HepG2 (cell line): ENCODE measurements at regions not wholly inside any gene's neighbourhood (a gene's known extent, or its start where the extent isn't known, plus 50 kb on each side); places are given as distances from the start of the nearest gene placed in this dataset.

Experiments used
- ATAC-seq: fragments of 200-7000 bp; cut with Tn5 transposase; 3 replicates; pipeline ENCODE4 v1.9.1; 2020; ENCODE audit warnings: mild to moderate bottlenecking, moderate library complexity
- BruUV-seq: library from RNA; stranded (reverse); fragments of 400-500 nt; replicated peaks from 2 replicates; lab custom pipeline; 2021; lab: Mats Ljungman, UMichigan
- CTCF ChIA-PET: fragments of 300-600 bp; formaldehyde crosslinking; extraction: SDS; loops from one replicate; lab custom pipeline; 2021; ENCODE audit warnings: low total read pairs, inconsistent platforms, low intra/inter-chr PET ratio; lab: Yijun Ruan, JAX
- POLR2A ChIA-PET: fragments of 350-600 bp; sonication (Branson Sonifier 250); formaldehyde crosslinking; loops from one replicate; lab custom pipeline; 2020; ENCODE audit warnings: antibody characterized with exemption, inconsistent platforms; lab: Yijun Ruan, JAX
- DNase-seq: peaks from one replicate; pipeline ENCODE4 v3.0.0-alpha.2; 2015; ENCODE audit warnings: low spot score
- FAIRE-seq: peaks from 3 replicates; lab custom pipeline; 2011; peaks lifted over from hg19 to GRCh38; lab: Jason Lieb, UNC
- H2AFZ ChIP-seq: one replicate; pipeline ENCODE4 v1.6.1; 2011; ENCODE audit warnings: low read length, inconsistent platforms
- H3K27ac ChIP-seq: fragments of 300-600 bp; 3 replicates; pipeline ENCODE4 v1.8.0; 2011; ENCODE audit warnings: mixed run types, mild to moderate bottlenecking, mixed read lengths, low read length, inconsistent platforms; ENCODE audit not compliant: insufficient read depth; ENCODE audit errors: extremely low read length
- H3K27me3 ChIP-seq, 2 experiments: fragments of 200-600 bp in 1 of 2; 2 replicates in 1 of 2; 3 replicates in 1 of 2; pipeline versions ENCODE4 v1.6.0 to v1.8.0; 2011; ENCODE audit warnings: low read length in 2 of 2, mild to moderate bottlenecking in 2 of 2, moderate library complexity in 2 of 2, inconsistent platforms in 1 of 2; ENCODE audit not compliant: insufficient read depth in 2 of 2, control insufficient read depth in 1 of 2
- H3K36me3 ChIP-seq, 2 experiments: fragments of 200-600 bp in 1 of 2; replicated peaks in 1 of 2; 2 replicates in 1 of 2; 3 replicates in 1 of 2; pipeline versions ENCODE4 v1.5.1 to v1.8.0; 2011; ENCODE audit warnings: low read length in 2 of 2, inconsistent platforms in 1 of 2; ENCODE audit not compliant: insufficient read depth in 2 of 2, control insufficient read depth in 1 of 2
- H3K4me1 ChIP-seq: 2 replicates; pipeline ENCODE4 v1.5.1; 2012; ENCODE audit warnings: low read length, inconsistent platforms; ENCODE audit not compliant: insufficient read depth
- H3K4me2 ChIP-seq: 2 replicates; pipeline ENCODE4 v1.6.0; 2011; ENCODE audit warnings: low read depth, low read length, inconsistent platforms
- H3K4me3 ChIP-seq, 3 experiments: fragments of 200-600 bp in 1 of 3; sonication (generic), shearing (Covaris generic) in 1 of 3; replicated peaks in 1 of 3; 2 replicates each; pipeline ENCODE4 v1.5.1; 2011 to 2016; ENCODE audit warnings: low read length in 3 of 3, inconsistent platforms in 2 of 3, low read depth in 2 of 3, mild to moderate bottlenecking in 2 of 3, control low read depth in 1 of 3, mixed read lengths in 1 of 3; ENCODE audit not compliant: insufficient read depth in 1 of 3
- H3K79me2 ChIP-seq: one replicate; pipeline ENCODE4 v1.6.1; 2011; ENCODE audit warnings: low read length, inconsistent platforms; ENCODE audit not compliant: insufficient read depth
- H3K9ac ChIP-seq: 2 replicates; pipeline ENCODE4 v1.6.0; 2011; ENCODE audit warnings: mild to moderate bottlenecking, low read depth, low read length, inconsistent platforms; ENCODE audit not compliant: insufficient read depth
- H3K9me3 ChIP-seq: 2 replicates; pipeline ENCODE4 v1.5.1; 2012; ENCODE audit warnings: mild to moderate bottlenecking, low read length
- H4K20me1 ChIP-seq: 2 replicates; pipeline ENCODE4 v1.6.0; 2011; ENCODE audit warnings: inconsistent platforms, mild to moderate bottlenecking, low read length, moderate library complexity; ENCODE audit not compliant: insufficient read depth
- KIAA2018 ChIP-seq: sonication (generic); formaldehyde crosslinking; IDR thresholded peaks from 2 replicates; pipeline ENCODE4 v1.5.0; 2020; ENCODE audit warnings: mild to moderate bottlenecking, missing genetic modification reagents, borderline replicate concordance
- ZNF569 ChIP-seq: sonication (generic); formaldehyde crosslinking; IDR thresholded peaks from 2 replicates; pipeline ENCODE4 v1.5.0; 2020; ENCODE audit warnings: mild to moderate bottlenecking, missing genetic modification reagents, moderate library complexity, borderline replicate concordance
- ZSCAN22 ChIP-seq: sonication (generic); formaldehyde crosslinking; IDR thresholded peaks from 2 replicates; pipeline ENCODE4 v1.4.0; 2020; ENCODE audit warnings: mild to moderate bottlenecking, missing genetic modification reagents
- WGBS: methylation state at CpG from one replicate; pipeline ENCODE4 v1.1.6; 2017; ENCODE audit warnings: low lambda C conversion rate; 5-methylcytosine and 5-hydroxymethylcytosine counted together
- in situ Hi-C: cut with HindIII; loops from 2 replicates; pipeline ENCODE4 v1.10.0; 2017; ENCODE audit warnings: low pct_unique_long_range_greater_than_20kb; ENCODE audit not compliant: extremely low pct_ligation_motif_present
- intact Hi-C: fragments of 100-400 bp; cut with micrococcal nuclease; formaldehyde crosslinking; loops from one replicate; pipeline ENCODE4 v1.10.0; 2022; ENCODE audit not compliant: unreplicated experiment
- TF ChIP-seq, protein P1 (sequence below): sonication (generic); formaldehyde crosslinking; conservative IDR thresholded peaks from 2 replicates; pipeline ENCODE4 v1.5.0; 2020; ENCODE audit warnings: missing genetic modification reagents
- TF ChIP-seq, protein P2 (sequence below): sonication (generic); formaldehyde crosslinking; IDR thresholded peaks from 2 replicates; pipeline ENCODE4 v1.4.0; 2020; ENCODE audit warnings: mild to moderate bottlenecking, missing genetic modification reagents
- TF ChIP-seq, protein P3 (sequence below): sonication (generic); formaldehyde crosslinking; IDR thresholded peaks from 2 replicates; pipeline ENCODE4 v1.4.0; 2020; ENCODE audit warnings: missing genetic modification reagents, borderline replicate concordance

- no peaks in the 10 kb centered on the region for H3K79me2 ChIP-seq
- H3K36me3 ChIP-seq = no peaks in the 10 kb centered on the region
- H2AFZ ChIP-seq = no peak overlapping the region
- WGBS = 2% methylated on average over 3 of the region's 3 CpGs
- H4K20me1 ChIP-seq = no peaks in the 10 kb centered on the region
- H3K27ac ChIP-seq = no peak overlapping the region
- no TSS peak for BruUV-seq
- CTCF ChIA-PET = no interaction called here
- no peaks in the 10 kb centered on the region for H3K27me3 ChIP-seq
- intact Hi-C loops = no loop called here
- no peak overlapping the region for H3K9ac ChIP-seq
- H3K9me3 ChIP-seq = peaks cover 59% of the 10 kb centered on the region
- no peak overlapping the region for H3K4me2 ChIP-seq
- FAIRE-seq (no peak), DNase-seq (no peak), ATAC-seq (no peak)
- H3K4me1 ChIP-seq = no peaks in the 10 kb centered on the region
- POLR2A ChIA-PET = no interaction called here
- in situ Hi-C loops = no loop called here
- no peak overlapping the region for H3K4me3 ChIP-seq
- TF ChIP-seq, protein P1, sequence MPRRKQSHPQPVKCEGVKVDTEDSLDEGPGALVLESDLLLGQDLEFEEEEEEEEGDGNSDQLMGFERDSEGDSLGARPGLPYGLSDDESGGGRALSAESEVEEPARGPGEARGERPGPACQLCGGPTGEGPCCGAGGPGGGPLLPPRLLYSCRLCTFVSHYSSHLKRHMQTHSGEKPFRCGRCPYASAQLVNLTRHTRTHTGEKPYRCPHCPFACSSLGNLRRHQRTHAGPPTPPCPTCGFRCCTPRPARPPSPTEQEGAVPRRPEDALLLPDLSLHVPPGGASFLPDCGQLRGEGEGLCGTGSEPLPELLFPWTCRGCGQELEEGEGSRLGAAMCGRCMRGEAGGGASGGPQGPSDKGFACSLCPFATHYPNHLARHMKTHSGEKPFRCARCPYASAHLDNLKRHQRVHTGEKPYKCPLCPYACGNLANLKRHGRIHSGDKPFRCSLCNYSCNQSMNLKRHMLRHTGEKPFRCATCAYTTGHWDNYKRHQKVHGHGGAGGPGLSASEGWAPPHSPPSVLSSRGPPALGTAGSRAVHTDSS (CRISPR knock-in tag) = no peak
- TF ChIP-seq ZSCAN22 (no peak), KIAA2018 (CRISPR knock-in tag) (no peak), ZNF569 (CRISPR knock-in tag) (no peak)
- TF ChIP-seq, protein P2, sequence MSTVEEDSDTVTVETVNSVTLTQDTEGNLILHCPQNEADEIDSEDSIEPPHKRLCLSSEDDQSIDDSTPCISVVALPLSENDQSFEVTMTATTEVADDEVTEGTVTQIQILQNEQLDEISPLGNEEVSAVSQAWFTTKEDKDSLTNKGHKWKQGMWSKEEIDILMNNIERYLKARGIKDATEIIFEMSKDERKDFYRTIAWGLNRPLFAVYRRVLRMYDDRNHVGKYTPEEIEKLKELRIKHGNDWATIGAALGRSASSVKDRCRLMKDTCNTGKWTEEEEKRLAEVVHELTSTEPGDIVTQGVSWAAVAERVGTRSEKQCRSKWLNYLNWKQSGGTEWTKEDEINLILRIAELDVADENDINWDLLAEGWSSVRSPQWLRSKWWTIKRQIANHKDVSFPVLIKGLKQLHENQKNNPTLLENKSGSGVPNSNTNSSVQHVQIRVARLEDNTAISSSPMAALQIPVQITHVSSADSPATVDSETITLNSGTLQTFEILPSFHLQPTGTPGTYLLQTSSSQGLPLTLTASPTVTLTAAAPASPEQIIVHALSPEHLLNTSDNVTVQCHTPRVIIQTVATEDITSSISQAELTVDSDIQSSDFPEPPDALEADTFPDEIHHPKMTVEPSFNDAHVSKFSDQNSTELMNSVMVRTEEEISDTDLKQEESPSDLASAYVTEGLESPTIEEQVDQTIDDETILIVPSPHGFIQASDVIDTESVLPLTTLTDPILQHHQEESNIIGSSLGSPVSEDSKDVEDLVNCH (CRISPR knock-in tag) = no peak
- TF ChIP-seq, protein P3, sequence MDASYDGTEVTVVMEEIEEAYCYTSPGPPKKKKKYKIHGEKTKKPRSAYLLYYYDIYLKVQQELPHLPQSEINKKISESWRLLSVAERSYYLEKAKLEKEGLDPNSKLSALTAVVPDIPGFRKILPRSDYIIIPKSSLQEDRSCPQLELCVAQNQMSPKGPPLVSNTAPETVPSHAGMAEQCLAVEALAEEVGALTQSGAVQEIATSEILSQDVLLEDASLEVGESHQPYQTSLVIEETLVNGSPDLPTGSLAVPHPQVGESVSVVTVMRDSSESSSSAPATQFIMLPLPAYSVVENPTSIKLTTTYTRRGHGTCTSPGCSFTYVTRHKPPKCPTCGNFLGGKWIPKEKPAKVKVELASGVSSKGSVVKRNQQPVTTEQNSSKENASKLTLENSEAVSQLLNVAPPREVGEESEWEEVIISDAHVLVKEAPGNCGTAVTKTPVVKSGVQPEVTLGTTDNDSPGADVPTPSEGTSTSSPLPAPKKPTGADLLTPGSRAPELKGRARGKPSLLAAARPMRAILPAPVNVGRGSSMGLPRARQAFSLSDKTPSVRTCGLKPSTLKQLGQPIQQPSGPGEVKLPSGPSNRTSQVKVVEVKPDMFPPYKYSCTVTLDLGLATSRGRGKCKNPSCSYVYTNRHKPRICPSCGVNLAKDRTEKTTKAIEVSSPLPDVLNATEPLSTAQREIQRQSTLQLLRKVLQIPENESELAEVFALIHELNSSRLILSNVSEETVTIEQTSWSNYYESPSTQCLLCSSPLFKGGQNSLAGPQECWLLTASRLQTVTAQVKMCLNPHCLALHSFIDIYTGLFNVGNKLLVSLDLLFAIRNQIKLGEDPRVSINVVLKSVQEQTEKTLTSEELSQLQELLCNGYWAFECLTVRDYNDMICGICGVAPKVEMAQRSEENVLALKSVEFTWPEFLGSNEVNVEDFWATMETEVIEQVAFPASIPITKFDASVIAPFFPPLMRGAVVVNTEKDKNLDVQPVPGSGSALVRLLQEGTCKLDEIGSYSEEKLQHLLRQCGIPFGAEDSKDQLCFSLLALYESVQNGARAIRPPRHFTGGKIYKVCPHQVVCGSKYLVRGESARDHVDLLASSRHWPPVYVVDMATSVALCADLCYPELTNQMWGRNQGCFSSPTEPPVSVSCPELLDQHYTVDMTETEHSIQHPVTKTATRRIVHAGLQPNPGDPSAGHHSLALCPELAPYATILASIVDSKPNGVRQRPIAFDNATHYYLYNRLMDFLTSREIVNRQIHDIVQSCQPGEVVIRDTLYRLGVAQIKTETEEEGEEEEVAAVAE (CRISPR knock-in tag) = no peak
Observed at GRCh38 chr17:71360301-71360700, 760.5 kb upstream of the SOX9 start.
